ENCODE measurements at regions not wholly inside any gene's neighbourhood (a gene's known extent, or its start where the extent isn't known, plus 50 kb on each side); places are given as distances from the start of the nearest gene placed in this dataset.

GRCh38 chr4:57163530-57164459 is 53.6 kb upstream of the IGFBP7 start (continued):
- TF ChIP-seq SRSF9 (IDR thresholded peaks at IDR 0.05; ENCODE audit: borderline replicate concordance, insufficient read depth, low read depth, low read length, poor library complexity, severe bottlenecking) (no peak), ZNF615 (CRISPR knock-in tag; IDR thresholded peaks at IDR 0.05; ENCODE audit: borderline replicate concordance) (no peak), ZNF567 (CRISPR knock-in tag; IDR thresholded peaks at IDR 0.05; ENCODE audit: borderline replicate concordance) (0 out of 2 replicates have a peak, but pooled peaks have one; percentile 78), ARHGAP35 (CRISPR knock-in tag; IDR thresholded peaks at IDR 0.05; ENCODE audit: borderline replicate concordance) (no peak), ZSCAN12 (CRISPR knock-in tag; IDR thresholded peaks at IDR 0.05) (no peak), ESRRA (CRISPR knock-in tag; IDR thresholded peaks at IDR 0.05; ENCODE audit: low read depth) (peak; percentile 96), ZNF619 (CRISPR knock-in tag; IDR thresholded peaks at IDR 0.05) (peak; percentile 50; the same call in 1 of the 2 replicates), MTF2 (CRISPR knock-in tag; IDR thresholded peaks at IDR 0.05; ENCODE audit: borderline replicate concordance) (0 out of 2 replicates have a peak, but pooled peaks have one; percentile 40), SP140L (CRISPR knock-in tag; IDR thresholded peaks at IDR 0.05; ENCODE audit: borderline replicate concordance) (no peak), HNF4G (IDR thresholded peaks at IDR 0.05; ENCODE audit: borderline replicate concordance, low read depth, low read length) (peak; percentile 23; the same call in 1 of the 2 replicates), HNF4G (CRISPR knock-in tag; IDR thresholded peaks at IDR 0.05; ENCODE audit: borderline replicate concordance, low read depth) (no peak), ZNF460 (CRISPR knock-in tag; IDR thresholded peaks at IDR 0.05; ENCODE audit: borderline replicate concordance) (no peak), TIGD3 (CRISPR knock-in tag; IDR thresholded peaks at IDR 0.05; ENCODE audit: borderline replicate concordance) (no peak), GMEB1 (CRISPR knock-in tag; IDR thresholded peaks at IDR 0.05; ENCODE audit: borderline replicate concordance) (0 out of 2 replicates have a peak, but pooled peaks have one; percentile 26), IRX3 (CRISPR knock-in tag; IDR thresholded peaks at IDR 0.05; ENCODE audit: borderline replicate concordance, low read depth) (no peak), ZNF264 (CRISPR knock-in tag; IDR thresholded peaks at IDR 0.05) (0 out of 2 replicates have a peak, but pooled peaks have one; percentile 36), ZNF414 (CRISPR knock-in tag; IDR thresholded peaks at IDR 0.05) (0 out of 2 replicates have a peak, but pooled peaks have one; percentile 22), PAXIP1 (CRISPR knock-in tag; conservative IDR thresholded peaks at IDR 0.05) (no peak), SIN3B (IDR thresholded peaks at IDR 0.05; ENCODE audit: low read length) (0 out of 2 replicates have a peak, but pooled peaks have one; percentile 32), SNRNP70 (IDR thresholded peaks at IDR 0.05; ENCODE audit: low read depth, low read length) (no peak), RXRA (CRISPR knock-in tag; IDR thresholded peaks at IDR 0.05) (peak; percentile 56; the same call in 1 of the 2 replicates)

Data from HepG2 (cell line).